GM18498 (cell line): ENCODE measurements at regions not wholly inside any gene's neighbourhood (a gene's known extent, or its start where the extent isn't known, plus 50 kb on each side); places are given as distances from the start of the nearest gene placed in this dataset.
"Not testable (repeated sequence)": the region's sequence is repeated elsewhere in the genome, so short reads cannot be mapped to it uniquely, and the experiment has no call there.

Experiments used
- ATAC-seq: cut with Tn5 transposase; IDR thresholded peaks from one replicate; pipeline ENCODE4 v1.9.1; 2021; ENCODE audit warnings: mild to moderate bottlenecking, moderate library complexity; ENCODE audit not compliant: unreplicated experiment

- ATAC-seq = no peak
These were observed 466.0 kb downstream of the GJA1 start for GRCh38 chr6:121901432-121901831.

- no peak for ATAC-seq
These were observed 469.1 kb downstream of the GJA1 start for GRCh38 chr6:121904559-121904958.

- no peak for ATAC-seq
These were observed 477.5 kb downstream of the GJA1 start for GRCh38 chr6:121912905-121913304.

DNA sequence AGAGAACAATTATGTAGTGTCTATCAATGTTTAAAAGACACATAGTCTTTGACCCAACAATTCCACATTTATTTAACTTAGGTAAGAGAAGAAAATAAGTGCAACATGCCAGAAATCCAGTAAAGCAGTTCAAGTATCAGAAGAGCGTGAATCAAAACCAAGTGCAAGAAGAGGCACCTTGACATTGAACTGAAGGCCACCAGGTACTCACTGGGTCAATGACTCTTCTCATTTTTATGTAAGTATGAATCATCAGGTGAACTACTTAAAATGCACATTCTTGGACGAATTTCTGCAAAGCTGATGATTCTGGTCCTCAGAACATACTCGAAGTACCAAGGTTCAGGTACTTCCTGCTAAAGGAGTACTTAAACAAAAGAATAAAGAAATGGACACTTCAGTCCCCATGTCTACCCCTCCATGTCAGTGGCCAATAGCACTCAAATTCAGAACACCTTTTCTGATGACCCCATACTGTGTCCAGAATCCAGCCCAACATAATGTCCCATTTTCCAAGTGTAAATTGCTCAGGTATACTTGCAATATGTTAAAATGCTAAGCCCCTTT, 481.9 kb downstream of the GJA1 start:
- ATAC-seq = no peak

- no peak for ATAC-seq
These were observed 481.5 kb upstream of the HSF2 start for GRCh38 chr6:121917834-121918559.

- ATAC-seq = no peak
These were observed 478.8 kb upstream of the HSF2 start for GRCh38 chr6:121920616-121921015.

GRCh38 chr6:121925024-121925423, 474.4 kb upstream of the HSF2 start:
- ATAC-seq = no peak

GRCh38 chr6:121925534-121926255, 473.8 kb upstream of the HSF2 start:
- ATAC-seq = no peak

DNA sequence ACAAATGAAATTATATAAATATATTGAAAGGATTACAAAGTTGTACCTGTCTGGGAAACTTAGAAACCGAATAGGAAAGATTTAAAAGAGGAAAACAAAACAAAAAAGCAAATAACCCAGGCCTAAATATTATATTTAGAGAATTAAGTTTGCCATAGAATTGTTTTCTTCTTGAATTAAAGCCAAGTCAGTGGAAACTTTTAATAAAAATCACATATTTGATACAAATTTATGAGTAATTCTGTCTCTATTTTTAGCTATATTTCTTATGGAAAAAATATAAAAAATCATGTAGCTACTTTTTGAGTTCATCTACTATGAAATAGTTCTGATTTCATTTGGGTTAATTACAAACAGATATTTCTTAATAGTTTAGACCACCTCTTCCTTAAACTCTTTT, 470.2 kb upstream of the HSF2 start:
- no peak for ATAC-seq

- ATAC-seq = no peak
These were observed 467.1 kb upstream of the HSF2 start for GRCh38 chr6:121932076-121932991.

- no peak for ATAC-seq
These were observed 465.0 kb upstream of the HSF2 start for GRCh38 chr6:121934451-121934850.

- ATAC-seq = no peak
These were observed 458.7 kb upstream of the HSF2 start for GRCh38 chr6:121940728-121941127.

- no peak for ATAC-seq
These were observed 455.1 kb upstream of the HSF2 start for GRCh38 chr6:121944354-121944753.

DNA sequence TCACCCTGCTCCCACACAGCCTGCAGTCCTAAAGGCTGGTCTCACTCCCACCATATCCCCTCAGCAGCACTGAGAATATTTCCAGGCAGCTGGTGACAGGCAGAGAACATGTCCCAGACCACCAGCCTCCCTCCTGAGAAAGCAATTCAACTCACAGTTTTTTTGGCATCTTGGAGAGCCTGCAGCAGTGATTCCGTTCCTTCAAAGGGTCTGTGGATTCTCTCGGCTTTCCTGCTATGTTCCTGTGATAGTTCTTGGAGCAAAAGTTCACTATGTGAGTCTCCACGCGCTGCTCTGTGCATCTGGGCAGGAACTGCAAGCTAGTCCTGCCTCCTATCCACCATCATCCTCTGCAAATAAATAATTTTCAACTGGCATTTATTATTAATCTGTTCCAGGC, 448.3 kb upstream of the HSF2 start:
- no peak for ATAC-seq

DNA sequence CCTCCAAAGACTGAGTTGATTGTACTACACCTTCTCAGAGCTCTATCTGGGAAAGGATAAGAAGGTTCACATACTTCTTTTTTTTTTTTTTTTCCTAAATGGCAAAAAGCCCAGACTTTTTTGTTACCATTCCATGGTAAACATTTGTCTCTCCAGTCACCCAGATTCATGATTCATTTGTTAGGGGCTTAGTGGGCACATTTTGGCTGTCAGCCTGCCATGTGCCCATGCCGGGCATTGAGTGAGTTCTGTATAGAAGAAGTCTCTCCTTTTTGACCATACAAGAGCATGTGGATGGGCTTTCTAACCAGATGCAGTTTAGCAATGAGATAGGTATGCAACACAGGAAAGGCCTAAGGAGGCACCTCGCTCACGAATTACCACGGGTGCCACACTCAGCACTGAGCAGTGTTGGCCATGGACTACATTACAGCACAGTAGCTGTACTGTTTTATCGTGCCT, 447.5 kb upstream of the HSF2 start:
- ATAC-seq = no peak

DNA sequence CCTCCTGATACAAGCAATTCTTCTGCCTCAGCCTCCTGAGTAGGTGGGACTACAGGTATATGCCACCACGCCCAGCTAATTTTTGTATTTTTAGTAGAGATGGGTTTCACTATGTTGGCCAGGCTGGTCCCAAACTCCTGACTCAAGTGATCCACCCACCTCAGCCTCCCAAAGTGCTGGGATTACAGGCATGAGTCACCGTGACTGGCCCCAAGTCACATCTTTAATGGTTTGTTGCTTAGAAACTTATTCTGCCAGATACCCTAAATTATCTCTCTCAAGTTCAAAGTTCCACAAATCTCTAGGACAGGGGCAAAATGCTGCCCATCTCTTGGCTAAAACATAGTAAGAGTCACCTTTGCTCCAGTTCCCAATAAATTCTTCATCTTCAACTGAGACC, 444.1 kb upstream of the HSF2 start:
- not testable (repeated sequence) for ATAC-seq

- ATAC-seq = no peak
These were observed 442.7 kb upstream of the HSF2 start for GRCh38 chr6:121956782-121957181.

DNA sequence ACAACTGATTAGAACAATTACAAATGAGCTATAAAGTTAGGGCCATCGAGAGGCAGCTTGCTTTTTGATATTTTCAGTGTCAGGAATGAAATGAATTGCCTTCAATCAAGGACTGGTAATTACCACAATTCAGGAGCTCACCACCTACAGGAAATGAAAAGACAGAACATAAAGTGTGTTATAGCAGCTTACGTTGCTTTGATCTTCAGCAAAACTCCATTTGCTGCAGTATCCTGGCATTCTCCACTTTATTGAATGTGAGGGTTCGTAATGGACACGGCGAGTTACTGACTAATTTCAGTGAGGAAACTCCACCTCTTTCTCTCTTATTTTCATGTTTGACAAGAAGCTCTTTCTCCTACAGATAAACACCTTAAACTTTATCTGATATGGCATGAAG, 440.0 kb upstream of the HSF2 start:
- no peak for ATAC-seq

DNA sequence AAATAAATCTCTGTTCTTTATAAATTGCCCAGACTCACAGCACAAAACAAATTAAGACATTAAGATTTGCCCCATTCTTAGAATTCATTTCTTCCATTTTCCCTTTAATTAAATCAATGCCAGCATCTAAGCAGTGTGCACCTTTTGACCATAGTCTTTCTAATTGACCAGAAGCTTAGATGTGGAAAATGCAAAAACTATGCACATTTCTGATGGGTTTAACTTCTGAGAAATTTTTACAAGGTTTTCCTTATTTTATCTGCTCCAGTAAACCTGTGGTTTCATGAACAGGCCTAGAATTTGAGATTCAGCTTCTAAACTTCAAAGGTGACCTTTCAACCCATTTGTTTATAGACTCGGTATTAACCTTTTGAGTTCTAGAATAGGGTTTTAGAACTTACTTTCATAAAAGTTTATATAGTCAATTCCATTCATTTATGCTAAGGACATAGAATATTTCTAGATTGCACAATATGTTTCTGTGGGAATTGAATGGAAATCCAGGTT, 437.8 kb upstream of the HSF2 start:
- no peak for ATAC-seq

GRCh38 chr6:121963826-121964225, 435.6 kb upstream of the HSF2 start:
- no peak for ATAC-seq

GRCh38 chr6:121965739-121966138, 433.7 kb upstream of the HSF2 start:
- no peak for ATAC-seq
